Pons (tissue), 1 donor: ENCODE measurements at regions not wholly inside any gene's neighbourhood (a gene's known extent, or its start where the extent isn't known, plus 50 kb on each side); places are given as distances from the start of the nearest gene placed in this dataset.
"Not testable (repeated sequence)": the region's sequence is repeated elsewhere in the genome, so short reads cannot be mapped to it uniquely, and the experiment has no call there.

Experiments used
- DNase-seq: peaks from one replicate; pipeline ENCODE4 v3.0.0-alpha.2; 2016; ENCODE audit warnings: low spot score

- DNase-seq, result no peak
Observed at GRCh38 chr10:17538941-17539340, 78.2 kb downstream of the HACD1 start.

- no peak for DNase-seq
Observed at GRCh38 chr10:17537281-17537680, 79.9 kb downstream of the HACD1 start.

- no peak for DNase-seq
Observed at GRCh38 chr10:17536221-17536620, 81.0 kb downstream of the HACD1 start.

- DNase-seq, result peak; percentile 42
Observed at GRCh38 chr10:17533731-17534130, 79.3 kb upstream of the ST8SIA6 start.

GRCh38 chr10:17528306-17528862, 74.0 kb upstream of the ST8SIA6 start:
- DNase-seq, result no peak

- no peak for DNase-seq
Observed at GRCh38 chr10:17527514-17528146, 73.2 kb upstream of the ST8SIA6 start.

- DNase-seq, result not testable (repeated sequence)
Observed at GRCh38 chr10:17526571-17526970, 72.2 kb upstream of the ST8SIA6 start.

- no peak for DNase-seq
Observed at GRCh38 chr10:17523917-17524316, 69.5 kb upstream of the ST8SIA6 start.

- no peak for DNase-seq
Observed at GRCh38 chr10:17523246-17523753, 68.9 kb upstream of the ST8SIA6 start.

GRCh38 chr10:17522269-17522668, 67.9 kb upstream of the ST8SIA6 start:
- not testable (repeated sequence) for DNase-seq

GRCh38 chr10:17519457-17519856, 65.1 kb upstream of the ST8SIA6 start:
- no peak for DNase-seq

- no peak for DNase-seq
Observed at GRCh38 chr10:17518338-17518737, 63.9 kb upstream of the ST8SIA6 start.

- DNase-seq, result no peak
Observed at GRCh38 chr10:17516376-17516775, 62.0 kb upstream of the ST8SIA6 start.

- peak; percentile 23 for DNase-seq
Observed at GRCh38 chr10:17512341-17513001, 58.1 kb upstream of the ST8SIA6 start.

- no peak for DNase-seq
Observed at GRCh38 chr10:17510242-17510908, 56.0 kb upstream of the ST8SIA6 start.

- no peak for DNase-seq
Observed at GRCh38 chr10:17507538-17507937, 53.1 kb upstream of the ST8SIA6 start.

- DNase-seq, result no peak
Observed at GRCh38 chr10:17506856-17507471, 52.6 kb upstream of the ST8SIA6 start.

- DNase-seq, result no peak
Observed at GRCh38 chr10:17506390-17506789, 52.0 kb upstream of the ST8SIA6 start.

GRCh38 chr10:17504547-17505245, 50.3 kb upstream of the ST8SIA6 start:
- no peak for DNase-seq
